ENCODE measurements at regions not wholly inside any gene's neighbourhood (a gene's known extent, or its start where the extent isn't known, plus 50 kb on each side); places are given as distances from the start of the nearest gene placed in this dataset.
"Not testable (repeated sequence)": the region's sequence is repeated elsewhere in the genome, so short reads cannot be mapped to it uniquely, and the experiment has no call there.

DNA sequence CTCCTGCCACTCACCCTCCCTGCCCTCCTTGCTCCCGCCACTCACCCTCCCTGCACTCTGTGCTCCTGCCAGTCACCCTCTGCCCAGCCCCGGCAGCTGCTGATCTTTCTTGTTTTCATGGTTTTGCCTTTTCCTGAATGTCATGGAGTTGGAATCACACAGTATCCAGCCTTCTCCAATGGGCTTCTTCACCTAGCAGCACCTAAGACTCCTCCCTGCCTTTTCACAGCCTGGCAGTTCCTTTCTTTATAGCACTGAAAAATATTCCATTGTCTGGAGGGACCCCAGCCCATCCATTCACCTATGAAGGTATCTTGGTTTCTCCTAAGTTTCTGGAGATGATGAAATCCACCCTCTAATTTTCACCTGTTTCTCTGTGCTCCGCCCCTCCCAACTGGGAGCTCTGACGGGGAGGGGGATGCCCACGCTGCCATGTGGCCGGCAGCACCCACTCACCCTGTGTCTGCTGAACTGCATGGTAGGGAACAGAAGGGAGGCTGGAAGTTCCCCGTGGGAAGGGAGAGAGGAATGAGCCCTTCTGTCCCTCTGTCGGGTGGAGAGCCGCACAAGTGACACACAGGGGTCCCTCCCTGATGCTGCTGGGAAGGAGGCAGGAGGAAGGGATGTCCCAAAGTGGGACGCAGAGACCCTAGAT is 144.9 kb upstream of the ZNF469 start:
- H3K27ac ChIP-seq (ENCODE audit: extremely low read depth, low read depth, low read length); H3K36me3 ChIP-seq (ENCODE audit: control insufficient read depth in 2 of 2, insufficient read depth in 1 of 2, low read length in 2 of 2); CTCF ChIA-PET; POLR2A ChIA-PET; H3K4me1 ChIP-seq (ENCODE audit: control insufficient read depth, insufficient read depth, low read length); H3K9me3 ChIP-seq (ENCODE audit: control insufficient read depth, insufficient read depth, low read depth, low read length); H3K4me3 ChIP-seq (ENCODE audit: low read depth, low read length): not testable (repeated sequence)
- 0 out of 2 replicates have a peak, but pooled peaks have one; percentile 21 for TF ChIP-seq ZFHX2 (tag by site-specific recombination; conservative IDR thresholded peaks at IDR 0.05)

DNA sequence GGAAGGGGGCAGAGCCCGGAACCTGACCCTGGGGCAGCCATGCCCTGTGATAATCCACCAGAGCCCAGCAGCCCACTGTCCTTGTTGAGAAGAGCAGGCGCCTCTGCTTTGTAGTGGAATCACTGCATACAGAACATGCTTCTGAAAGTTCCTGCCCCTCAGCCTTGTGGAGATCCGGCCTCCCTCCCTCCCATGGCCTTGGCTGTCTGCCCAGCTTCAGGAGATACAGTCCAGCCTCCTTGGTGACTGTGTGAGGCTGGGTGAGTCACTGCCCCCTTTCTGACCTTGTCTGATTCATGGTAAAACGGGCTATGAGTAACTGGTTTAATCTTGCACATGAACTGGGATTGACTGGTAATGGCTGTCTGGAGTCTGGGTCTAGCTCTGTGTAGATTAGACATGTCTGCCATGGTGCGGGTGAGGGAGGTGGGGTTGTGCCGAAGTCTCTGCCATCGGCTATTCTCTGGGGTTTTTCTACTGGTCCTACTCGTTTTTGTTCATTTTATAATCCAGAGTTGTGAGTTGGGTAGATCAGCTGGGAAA is 144.0 kb upstream of the ZNF469 start:
- TF ChIP-seq, protein P1, sequence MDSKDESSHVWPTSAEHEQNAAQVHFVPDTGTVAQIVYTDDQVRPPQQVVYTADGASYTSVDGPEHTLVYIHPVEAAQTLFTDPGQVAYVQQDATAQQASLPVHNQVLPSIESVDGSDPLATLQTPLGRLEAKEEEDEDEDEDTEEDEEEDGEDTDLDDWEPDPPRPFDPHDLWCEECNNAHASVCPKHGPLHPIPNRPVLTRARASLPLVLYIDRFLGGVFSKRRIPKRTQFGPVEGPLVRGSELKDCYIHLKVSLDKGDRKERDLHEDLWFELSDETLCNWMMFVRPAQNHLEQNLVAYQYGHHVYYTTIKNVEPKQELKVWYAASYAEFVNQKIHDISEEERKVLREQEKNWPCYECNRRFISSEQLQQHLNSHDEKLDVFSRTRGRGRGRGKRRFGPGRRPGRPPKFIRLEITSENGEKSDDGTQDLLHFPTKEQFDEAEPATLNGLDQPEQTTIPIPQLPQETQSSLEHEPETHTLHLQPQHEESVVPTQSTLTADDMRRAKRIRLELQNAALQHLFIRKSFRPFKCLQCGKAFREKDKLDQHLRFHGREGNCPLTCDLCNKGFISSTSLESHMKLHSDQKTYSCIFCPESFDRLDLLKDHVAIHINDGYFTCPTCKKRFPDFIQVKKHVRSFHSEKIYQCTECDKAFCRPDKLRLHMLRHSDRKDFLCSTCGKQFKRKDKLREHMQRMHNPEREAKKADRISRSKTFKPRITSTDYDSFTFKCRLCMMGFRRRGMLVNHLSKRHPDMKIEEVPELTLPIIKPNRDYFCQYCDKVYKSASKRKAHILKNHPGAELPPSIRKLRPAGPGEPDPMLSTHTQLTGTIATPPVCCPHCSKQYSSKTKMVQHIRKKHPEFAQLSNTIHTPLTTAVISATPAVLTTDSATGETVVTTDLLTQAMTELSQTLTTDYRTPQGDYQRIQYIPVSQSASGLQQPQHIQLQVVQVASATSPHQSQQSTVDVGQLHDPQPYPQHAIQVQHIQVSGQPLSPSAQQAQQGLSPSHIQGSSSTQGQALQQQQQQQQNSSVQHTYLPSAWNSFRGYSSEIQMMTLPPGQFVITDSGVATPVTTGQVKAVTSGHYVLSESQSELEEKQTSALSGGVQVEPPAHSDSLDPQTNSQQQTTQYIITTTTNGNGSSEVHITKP (tag by site-specific recombination; IDR thresholded peaks at IDR 0.05): peak; percentile 47; the same call in 1 of the 2 replicates
- TF ChIP-seq SP7 (tag by site-specific recombination; IDR thresholded peaks at IDR 0.05) (peak; percentile 65; the same call in 1 of the 2 replicates), ZFP69B (tag by site-specific recombination; IDR thresholded peaks at IDR 0.05) (peak; percentile 46; the same call in 1 of the 2 replicates), GLIS2 (tag by site-specific recombination; IDR thresholded peaks at IDR 0.05) (0 out of 2 replicates have a peak, but pooled peaks have one; percentile 12), ZNF23 (tag by site-specific recombination; IDR thresholded peaks at IDR 0.05; ENCODE audit: borderline replicate concordance) (peak; percentile 89; the same call in 1 of the 2 replicates), ZNF558 (tag by site-specific recombination; IDR thresholded peaks at IDR 0.05) (0 out of 2 replicates have a peak, but pooled peaks have one; percentile 12), ZBTB17 (tag by site-specific recombination; IDR thresholded peaks at IDR 0.05) (peak; percentile 80), SETDB1 (IDR thresholded peaks at IDR 0.05; ENCODE audit: insufficient read length, low read length) (peak; percentile 84), ZXDB (tag by site-specific recombination; IDR thresholded peaks at IDR 0.05) (peak; percentile 41; the same call in 1 of the 2 replicates), ZNF366 (tag by site-specific recombination; conservative IDR thresholded peaks at IDR 0.05) (0 out of 2 replicates have a peak, but pooled peaks have one; percentile 42), ZNF660 (tag by site-specific recombination; IDR thresholded peaks at IDR 0.05) (peak; percentile 88), ZNF629 (tag by site-specific recombination; IDR thresholded peaks at IDR 0.05) (peak; percentile 63; the same call in 1 of the 2 replicates), GLIS1 (tag by site-specific recombination; IDR thresholded peaks at IDR 0.05) (peak; percentile 36; the same call in 1 of the 2 replicates)
- TF ChIP-seq, protein P2, sequence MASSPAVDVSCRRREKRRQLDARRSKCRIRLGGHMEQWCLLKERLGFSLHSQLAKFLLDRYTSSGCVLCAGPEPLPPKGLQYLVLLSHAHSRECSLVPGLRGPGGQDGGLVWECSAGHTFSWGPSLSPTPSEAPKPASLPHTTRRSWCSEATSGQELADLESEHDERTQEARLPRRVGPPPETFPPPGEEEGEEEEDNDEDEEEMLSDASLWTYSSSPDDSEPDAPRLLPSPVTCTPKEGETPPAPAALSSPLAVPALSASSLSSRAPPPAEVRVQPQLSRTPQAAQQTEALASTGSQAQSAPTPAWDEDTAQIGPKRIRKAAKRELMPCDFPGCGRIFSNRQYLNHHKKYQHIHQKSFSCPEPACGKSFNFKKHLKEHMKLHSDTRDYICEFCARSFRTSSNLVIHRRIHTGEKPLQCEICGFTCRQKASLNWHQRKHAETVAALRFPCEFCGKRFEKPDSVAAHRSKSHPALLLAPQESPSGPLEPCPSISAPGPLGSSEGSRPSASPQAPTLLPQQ (tag by site-specific recombination; IDR thresholded peaks at IDR 0.05): peak; percentile 71
- TF ChIP-seq, protein P3, sequence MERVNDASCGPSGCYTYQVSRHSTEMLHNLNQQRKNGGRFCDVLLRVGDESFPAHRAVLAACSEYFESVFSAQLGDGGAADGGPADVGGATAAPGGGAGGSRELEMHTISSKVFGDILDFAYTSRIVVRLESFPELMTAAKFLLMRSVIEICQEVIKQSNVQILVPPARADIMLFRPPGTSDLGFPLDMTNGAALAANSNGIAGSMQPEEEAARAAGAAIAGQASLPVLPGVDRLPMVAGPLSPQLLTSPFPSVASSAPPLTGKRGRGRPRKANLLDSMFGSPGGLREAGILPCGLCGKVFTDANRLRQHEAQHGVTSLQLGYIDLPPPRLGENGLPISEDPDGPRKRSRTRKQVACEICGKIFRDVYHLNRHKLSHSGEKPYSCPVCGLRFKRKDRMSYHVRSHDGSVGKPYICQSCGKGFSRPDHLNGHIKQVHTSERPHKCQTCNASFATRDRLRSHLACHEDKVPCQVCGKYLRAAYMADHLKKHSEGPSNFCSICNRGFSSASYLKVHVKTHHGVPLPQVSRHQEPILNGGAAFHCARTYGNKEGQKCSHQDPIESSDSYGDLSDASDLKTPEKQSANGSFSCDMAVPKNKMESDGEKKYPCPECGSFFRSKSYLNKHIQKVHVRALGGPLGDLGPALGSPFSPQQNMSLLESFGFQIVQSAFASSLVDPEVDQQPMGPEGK (tag by site-specific recombination; IDR thresholded peaks at IDR 0.05): peak; percentile 68; the same call in 1 of the 2 replicates
- TF ChIP-seq, protein P4, sequence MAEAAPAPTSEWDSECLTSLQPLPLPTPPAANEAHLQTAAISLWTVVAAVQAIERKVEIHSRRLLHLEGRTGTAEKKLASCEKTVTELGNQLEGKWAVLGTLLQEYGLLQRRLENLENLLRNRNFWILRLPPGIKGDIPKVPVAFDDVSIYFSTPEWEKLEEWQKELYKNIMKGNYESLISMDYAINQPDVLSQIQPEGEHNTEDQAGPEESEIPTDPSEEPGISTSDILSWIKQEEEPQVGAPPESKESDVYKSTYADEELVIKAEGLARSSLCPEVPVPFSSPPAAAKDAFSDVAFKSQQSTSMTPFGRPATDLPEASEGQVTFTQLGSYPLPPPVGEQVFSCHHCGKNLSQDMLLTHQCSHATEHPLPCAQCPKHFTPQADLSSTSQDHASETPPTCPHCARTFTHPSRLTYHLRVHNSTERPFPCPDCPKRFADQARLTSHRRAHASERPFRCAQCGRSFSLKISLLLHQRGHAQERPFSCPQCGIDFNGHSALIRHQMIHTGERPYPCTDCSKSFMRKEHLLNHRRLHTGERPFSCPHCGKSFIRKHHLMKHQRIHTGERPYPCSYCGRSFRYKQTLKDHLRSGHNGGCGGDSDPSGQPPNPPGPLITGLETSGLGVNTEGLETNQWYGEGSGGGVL (tag by site-specific recombination; IDR thresholded peaks at IDR 0.05): peak; percentile 36; the same call in 1 of the 2 replicates
- H3K4me3 ChIP-seq (ENCODE audit: low read depth, low read length); POLR2A ChIA-PET; H3K36me3 ChIP-seq (ENCODE audit: control insufficient read depth in 2 of 2, insufficient read depth in 1 of 2, low read length in 2 of 2); H3K9me3 ChIP-seq (ENCODE audit: control insufficient read depth, insufficient read depth, low read depth, low read length); CTCF ChIA-PET; H3K4me1 ChIP-seq (ENCODE audit: control insufficient read depth, insufficient read depth, low read length); H3K27ac ChIP-seq (ENCODE audit: extremely low read depth, low read depth, low read length): not testable (repeated sequence)

DNA sequence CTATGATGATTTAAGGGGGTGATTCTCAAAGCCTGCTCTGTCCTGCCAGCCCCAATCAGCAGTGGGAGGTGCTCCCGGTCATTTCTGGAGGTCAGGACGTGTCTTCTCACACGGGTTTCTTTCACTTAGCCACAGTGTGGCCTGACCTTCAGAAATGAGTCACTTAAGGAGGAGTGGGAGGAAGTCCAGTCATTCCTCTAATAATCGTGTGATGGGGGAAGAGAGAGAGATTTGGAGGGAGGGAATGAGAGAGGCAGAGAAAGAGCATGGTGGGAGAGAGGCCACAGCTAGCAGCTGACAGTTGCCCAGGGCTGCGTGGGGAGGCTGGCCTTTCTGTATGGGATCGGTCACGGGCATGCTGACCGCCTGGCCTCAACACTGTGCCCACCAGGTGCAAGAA is 142.6 kb upstream of the ZNF469 start:
- CTCF ChIA-PET; H3K9me3 ChIP-seq (ENCODE audit: control insufficient read depth, insufficient read depth, low read depth, low read length); H3K27ac ChIP-seq (ENCODE audit: extremely low read depth, low read depth, low read length); POLR2A ChIA-PET; H3K4me1 ChIP-seq (ENCODE audit: control insufficient read depth, insufficient read depth, low read length); H3K4me3 ChIP-seq (ENCODE audit: low read depth, low read length); H3K36me3 ChIP-seq (ENCODE audit: control insufficient read depth in 2 of 2, insufficient read depth in 1 of 2, low read length in 2 of 2): not testable (repeated sequence)

DNA sequence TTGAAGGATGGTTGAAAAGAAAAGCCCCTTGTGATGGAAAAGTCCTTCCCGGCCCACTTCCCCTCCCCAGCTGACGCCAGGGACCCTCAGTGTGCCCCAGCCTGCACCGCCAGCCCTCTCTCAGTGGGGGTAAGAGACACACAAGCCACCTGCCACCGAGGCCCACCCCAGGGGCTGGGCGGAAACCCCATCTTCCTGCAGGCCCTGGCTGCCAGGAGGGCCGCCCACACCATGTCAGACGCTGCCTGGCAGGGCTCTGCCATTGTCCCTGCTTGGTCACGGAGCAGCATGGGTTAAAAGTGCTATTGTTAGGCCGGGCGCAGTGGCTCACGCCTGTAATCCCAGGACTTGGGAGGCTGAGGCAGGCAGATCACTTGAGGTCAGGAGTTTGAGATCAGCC is 142.0 kb upstream of the ZNF469 start:
- H3K9me3 ChIP-seq (ENCODE audit: control insufficient read depth, insufficient read depth, low read depth, low read length); CTCF ChIA-PET; H3K36me3 ChIP-seq (ENCODE audit: control insufficient read depth in 2 of 2, insufficient read depth in 1 of 2, low read length in 2 of 2); H3K4me1 ChIP-seq (ENCODE audit: control insufficient read depth, insufficient read depth, low read length); H3K4me3 ChIP-seq (ENCODE audit: low read depth, low read length); POLR2A ChIA-PET; H3K27ac ChIP-seq (ENCODE audit: extremely low read depth, low read depth, low read length): not testable (repeated sequence)
